KMS-11 (cell line): ENCODE measurements at regions not wholly inside any gene's neighbourhood (a gene's known extent, or its start where the extent isn't known, plus 50 kb on each side); places are given as distances from the start of the nearest gene placed in this dataset.

Source experiments
- H2AFZ ChIP-seq: fragments of 200-600 bp; sonication (generic); 2 replicates; pipeline ENCODE4 v1.6.1; 2016; ENCODE audit warnings: antibody characterized with exemption, mixed run types, low read depth
- H3K27ac ChIP-seq: fragments of 200-600 bp; sonication (generic); 2 replicates; pipeline ENCODE4 v1.6.1; 2016; ENCODE audit warnings: mild to moderate bottlenecking, mixed run types
- H3K27me3 ChIP-seq: fragments of 200-600 bp; sonication (generic); 2 replicates; pipeline ENCODE4 v1.6.1; 2017; ENCODE audit warnings: mild to moderate bottlenecking, low read depth, mixed run types, moderate library complexity; ENCODE audit not compliant: insufficient read depth
- H3K36me3 ChIP-seq: fragments of 200-600 bp; sonication (generic); 2 replicates; pipeline ENCODE4 v1.6.1; 2017; ENCODE audit warnings: mild to moderate bottlenecking, mixed run types; ENCODE audit not compliant: insufficient read depth
- H3K4me1 ChIP-seq: fragments of 200-600 bp; sonication (generic); 2 replicates; pipeline ENCODE4 v1.6.1; 2016; ENCODE audit warnings: mild to moderate bottlenecking, low read depth, mixed run types; ENCODE audit not compliant: poor library complexity, severe bottlenecking
- H3K4me2 ChIP-seq: fragments of 200-600 bp; sonication (generic); 2 replicates; pipeline ENCODE4 v1.7.0; 2016; ENCODE audit warnings: mild to moderate bottlenecking, mixed run types
- H3K4me3 ChIP-seq: fragments of 200-600 bp; sonication (generic); IDR thresholded peaks from 2 replicates; pipeline ENCODE4 v1.6.1; 2017; ENCODE audit warnings: low read depth, low read length, mixed read lengths; ENCODE audit not compliant: insufficient read depth
- H3K79me2 ChIP-seq: fragments of 200-600 bp; sonication (generic); 2 replicates; pipeline ENCODE4 v1.6.1; 2016; ENCODE audit warnings: low read depth, mixed run types; ENCODE audit not compliant: insufficient read depth
- H3K9ac ChIP-seq: fragments of 200-600 bp; sonication (generic); 2 replicates; pipeline ENCODE4 v1.6.1; 2016; ENCODE audit warnings: mild to moderate bottlenecking, mixed run types
- H4K20me1 ChIP-seq: fragments of 200-600 bp; sonication (generic); 2 replicates; pipeline ENCODE4 v1.6.1; 2016; ENCODE audit warnings: mild to moderate bottlenecking, mixed run types; ENCODE audit not compliant: insufficient read depth
- CTCF ChIP-seq: fragments of 200-600 bp; sonication (generic); conservative IDR thresholded peaks from 2 replicates; pipeline ENCODE4 v1.6.1; 2017; ENCODE audit warnings: low read depth, mild to moderate bottlenecking, antibody characterized with exemption, low read length, moderate library complexity, mixed read lengths

GRCh38 chr4:156443488-156443887 lies 489.8 kb upstream of the CTSO start:
- no peak overlapping the region for H2AFZ ChIP-seq
- no peak for TF ChIP-seq CTCF
- no peaks in the 10 kb centered on the region for H3K79me2 ChIP-seq
- no peaks in the 10 kb centered on the region for H4K20me1 ChIP-seq
- H3K27ac ChIP-seq: no peak overlapping the region
- no peaks in the 10 kb centered on the region for H3K36me3 ChIP-seq
- no peak overlapping the region for H3K4me2 ChIP-seq
- H3K4me3 ChIP-seq: no peak overlapping the region
- no peaks in the 10 kb centered on the region for H3K27me3 ChIP-seq
- no peak overlapping the region for H3K9ac ChIP-seq
- H3K4me1 ChIP-seq: no peaks in the 10 kb centered on the region

GRCh38 chr4:156442912-156443311 lies 489.2 kb upstream of the CTSO start:
- no peak for TF ChIP-seq CTCF
- Histone ChIP-seq H3K36me3 (no peaks in the 10 kb centered on the region), H3K9ac (no peak overlapping the region), H4K20me1 (no peaks in the 10 kb centered on the region), H3K79me2 (no peaks in the 10 kb centered on the region), H3K4me2 (no peak overlapping the region), H2AFZ (no peak overlapping the region), H3K27me3 (no peaks in the 10 kb centered on the region), H3K27ac (no peak overlapping the region), H3K4me3 (no peak overlapping the region), H3K4me1 (no peaks in the 10 kb centered on the region)

- Histone ChIP-seq H3K27ac (no peak overlapping the region), H3K79me2 (no peaks in the 10 kb centered on the region), H4K20me1 (no peaks in the 10 kb centered on the region), H2AFZ (no peak overlapping the region), H3K9ac (no peak overlapping the region), H3K4me2 (no peak overlapping the region), H3K4me1 (no peaks in the 10 kb centered on the region), H3K36me3 (no peaks in the 10 kb centered on the region), H3K27me3 (no peaks in the 10 kb centered on the region), H3K4me3 (no peak overlapping the region)
- no peak for TF ChIP-seq CTCF
These were observed 486.0 kb upstream of the CTSO start for GRCh38 chr4:156439576-156440200.

GRCh38 chr4:156437666-156438065 lies 484.0 kb upstream of the CTSO start:
- no peak overlapping the region for H3K27ac ChIP-seq
- TF ChIP-seq CTCF: no peak
- no peak overlapping the region for H3K9ac ChIP-seq
- no peaks in the 10 kb centered on the region for H4K20me1 ChIP-seq
- no peak overlapping the region for H2AFZ ChIP-seq
- H3K4me3 ChIP-seq: no peak overlapping the region
- H3K4me1 ChIP-seq: no peaks in the 10 kb centered on the region
- H3K36me3 ChIP-seq: no peaks in the 10 kb centered on the region
- no peak overlapping the region for H3K4me2 ChIP-seq
- no peaks in the 10 kb centered on the region for H3K79me2 ChIP-seq
- no peaks in the 10 kb centered on the region for H3K27me3 ChIP-seq
